Psoas muscle (tissue), 7 donors: ENCODE measurements at regions not wholly inside any gene's neighbourhood (a gene's known extent, or its start where the extent isn't known, plus 50 kb on each side); places are given as distances from the start of the nearest gene placed in this dataset.

Experiments
- ATAC-seq, 4 donors: fragments of 200-7000 bp; cut with Tn5 transposase; one replicate each; pipeline ENCODE4 v1.9.1; 2020; ENCODE audit warnings: moderate library complexity in 3 of 4, mild to moderate bottlenecking in 2 of 4
- DNase-seq, 2 donors: peaks; one replicate each; pipeline ENCODE4 v3.0.0-alpha.2; 2020
- H3K27ac ChIP-seq: fragments of 200-600 bp; one replicate; pipeline ENCODE4 v1.8.0; 2022
- H3K27me3 ChIP-seq, 3 donors: fragments of 200-600 bp in 1 of 3; one replicate each; pipeline versions ENCODE4 v1.6.1 to v1.8.0; 2013 to 2022; ENCODE audit warnings: low read length in 2 of 3, mild to moderate bottlenecking in 2 of 3, moderate library complexity in 1 of 3; ENCODE audit not compliant: insufficient read depth in 3 of 3
- H3K36me3 ChIP-seq, 2 donors: fragments of 200-600 bp in 1 of 2; one replicate each; pipeline versions ENCODE4 v1.6.1 to v1.8.0; 2013 to 2022; ENCODE audit warnings: low read depth in 1 of 2, mild to moderate bottlenecking in 1 of 2, moderate library complexity in 1 of 2; ENCODE audit not compliant: insufficient read depth in 1 of 2
- H3K4me1 ChIP-seq: fragments of 200-600 bp; one replicate; pipeline ENCODE4 v1.8.0; 2022
- H3K4me3 ChIP-seq: fragments of 200-600 bp; one replicate; pipeline ENCODE4 v1.8.0; 2022; ENCODE audit warnings: mild to moderate bottlenecking
- H3K9me3 ChIP-seq: fragments of 200-600 bp; one replicate; pipeline ENCODE4 v1.8.0; 2022
- WGBS, 3 donors: extraction: QIAGEN DNeasy Blood & Tissue Kit; methylation state at CpG; one replicate each; pipeline versions ENCODE4 v1.1.6 to v1.1.7; 2013; 5-methylcytosine and 5-hydroxymethylcytosine counted together
- intact Hi-C, 2 donors: fragments of 100-400 bp; cut with DNase I; formaldehyde crosslinking; loops; one replicate each; pipeline versions ENCODE4 v1.11.0 to v1.14.2; 2022
- TF ChIP-seq, protein P1 (sequence below): fragments of 200-600 bp; IDR thresholded peaks from one replicate; pipeline ENCODE4 v1.8.0; 2022; ENCODE audit warnings: antibody characterized with exemption
- donor health status: healthy with polysubstance abuse.
- donor health status: DM: no; HTN: no; CAD: no; lungs with moderate emphysema.
- donor health status: Bipolar disorder and iron deficiency.
- donor health status: healthy.
- donor health status: DM: yes; HTN: yes; CAD: no.
- donor health status: DM: no; HTN: no; CAD: no.
- donor health status: DM: yes; HTN: yes; CAD: no.

DNA sequence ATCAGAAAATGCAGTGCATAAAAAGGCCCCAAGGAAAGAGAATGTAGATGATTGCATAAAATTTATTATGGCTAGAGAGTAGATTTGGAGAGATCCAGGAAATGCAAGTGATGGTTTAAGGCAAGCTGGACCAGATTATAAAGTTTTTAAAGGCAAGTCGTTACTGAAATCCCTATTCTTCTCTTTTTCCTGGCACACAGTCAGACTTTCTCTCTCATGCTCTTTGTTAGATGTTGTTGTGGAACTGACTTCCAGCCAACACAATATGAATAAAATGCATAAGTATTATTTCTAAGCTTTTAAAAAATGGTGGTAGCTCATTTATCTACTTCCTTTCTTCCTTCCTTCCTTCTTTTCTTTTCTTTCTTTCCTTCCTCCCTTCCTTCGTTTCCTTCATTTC lies 1085.4 kb upstream of the CDH6 start:
- WGBS, 3 donors: 50 to 57% (median 56%) methylated on average over 2 of the region's 2 CpGs
- H3K4me3 ChIP-seq: no peak overlapping the region
- intact Hi-C loops: no loop called here
- H3K36me3 ChIP-seq: no peaks in the 10 kb centered on the region
- TF ChIP-seq, protein P1, sequence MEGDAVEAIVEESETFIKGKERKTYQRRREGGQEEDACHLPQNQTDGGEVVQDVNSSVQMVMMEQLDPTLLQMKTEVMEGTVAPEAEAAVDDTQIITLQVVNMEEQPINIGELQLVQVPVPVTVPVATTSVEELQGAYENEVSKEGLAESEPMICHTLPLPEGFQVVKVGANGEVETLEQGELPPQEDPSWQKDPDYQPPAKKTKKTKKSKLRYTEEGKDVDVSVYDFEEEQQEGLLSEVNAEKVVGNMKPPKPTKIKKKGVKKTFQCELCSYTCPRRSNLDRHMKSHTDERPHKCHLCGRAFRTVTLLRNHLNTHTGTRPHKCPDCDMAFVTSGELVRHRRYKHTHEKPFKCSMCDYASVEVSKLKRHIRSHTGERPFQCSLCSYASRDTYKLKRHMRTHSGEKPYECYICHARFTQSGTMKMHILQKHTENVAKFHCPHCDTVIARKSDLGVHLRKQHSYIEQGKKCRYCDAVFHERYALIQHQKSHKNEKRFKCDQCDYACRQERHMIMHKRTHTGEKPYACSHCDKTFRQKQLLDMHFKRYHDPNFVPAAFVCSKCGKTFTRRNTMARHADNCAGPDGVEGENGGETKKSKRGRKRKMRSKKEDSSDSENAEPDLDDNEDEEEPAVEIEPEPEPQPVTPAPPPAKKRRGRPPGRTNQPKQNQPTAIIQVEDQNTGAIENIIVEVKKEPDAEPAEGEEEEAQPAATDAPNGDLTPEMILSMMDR: no peak
- H3K27ac ChIP-seq: no peak overlapping the region
- no peak for DNase-seq
- no peaks in the 10 kb centered on the region for H3K4me1 ChIP-seq
- H3K27me3 ChIP-seq: no peaks in the 10 kb centered on the region
- ATAC-seq: no peak
- no peaks in the 10 kb centered on the region for H3K9me3 ChIP-seq

DNA sequence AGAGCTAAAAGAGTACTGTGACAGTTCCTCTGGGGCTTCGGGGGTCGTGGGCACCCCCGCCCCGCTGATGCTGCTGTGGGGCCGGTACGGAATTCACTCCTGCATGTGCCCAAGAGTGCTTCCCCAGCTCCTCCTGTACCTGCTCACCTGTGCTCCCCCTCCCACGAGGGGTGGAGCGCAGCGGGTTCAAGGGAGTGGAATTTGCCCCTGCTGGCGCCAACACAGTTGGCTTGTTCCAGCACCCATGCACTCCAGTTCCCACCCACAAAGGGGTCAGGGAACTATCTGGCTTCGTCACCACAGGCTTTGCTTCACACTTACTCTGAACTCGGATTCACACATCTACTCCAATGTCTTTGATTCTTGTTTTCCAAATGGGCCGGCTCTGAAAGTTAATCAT lies 1086.9 kb upstream of the CDH6 start:
- DNase-seq (no peak), ATAC-seq (no peak)
- WGBS, 3 donors: 77 to 85% (median 81%) methylated on average over 13 of the region's 13 CpGs
- no peaks in the 10 kb centered on the region for H3K27me3 ChIP-seq
- intact Hi-C loops: no loop called here
- no peak overlapping the region for H3K4me3 ChIP-seq
- no peaks in the 10 kb centered on the region for H3K36me3 ChIP-seq
- no peak overlapping the region for H3K27ac ChIP-seq
- H3K4me1 ChIP-seq: no peaks in the 10 kb centered on the region
- H3K9me3 ChIP-seq: no peaks in the 10 kb centered on the region
- TF ChIP-seq, protein P1: no peak

DNA sequence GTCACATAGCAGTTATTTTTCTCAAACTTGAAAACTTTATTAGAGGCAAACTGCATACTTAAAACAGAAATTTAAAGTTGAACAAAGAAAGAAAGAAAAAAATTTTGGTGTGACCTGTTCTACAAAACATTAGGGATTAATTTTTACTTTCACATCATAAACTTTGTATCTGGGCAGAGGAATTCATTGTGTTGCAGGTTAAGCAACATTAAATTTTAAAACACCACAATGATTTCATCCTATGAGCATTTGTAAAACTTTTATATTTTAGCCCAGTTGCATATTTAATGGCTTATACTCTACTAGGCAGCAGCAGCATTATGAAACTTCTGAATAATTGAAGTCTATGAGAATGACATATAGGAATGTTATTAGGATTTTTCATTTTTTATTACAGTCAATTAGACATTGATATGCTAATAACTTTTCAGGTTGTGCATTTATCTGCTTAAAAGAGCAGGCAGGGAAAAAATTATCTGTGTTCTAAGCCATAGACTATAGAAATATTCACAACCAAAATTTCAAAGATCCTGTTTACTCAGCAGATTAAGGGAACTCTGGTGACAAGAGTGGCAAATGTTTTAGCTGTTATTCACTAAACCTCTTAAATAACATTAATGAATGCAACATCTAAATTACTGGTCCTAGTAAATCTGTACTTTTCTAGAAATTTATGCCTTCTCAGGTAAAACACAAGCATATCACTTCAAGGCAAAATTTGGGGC lies 1088.5 kb upstream of the CDH6 start:
- Histone ChIP-seq H3K4me3 (no peak overlapping the region), H3K4me1 (no peaks in the 10 kb centered on the region), H3K36me3 (no peaks in the 10 kb centered on the region), H3K27me3 (no peaks in the 10 kb centered on the region), H3K9me3 (no peaks in the 10 kb centered on the region), H3K27ac (no peak overlapping the region)
- TF ChIP-seq, protein P1: no peak
- DNase-seq (no peak), ATAC-seq (no peak)
- intact Hi-C loops: no loop called here

DNA sequence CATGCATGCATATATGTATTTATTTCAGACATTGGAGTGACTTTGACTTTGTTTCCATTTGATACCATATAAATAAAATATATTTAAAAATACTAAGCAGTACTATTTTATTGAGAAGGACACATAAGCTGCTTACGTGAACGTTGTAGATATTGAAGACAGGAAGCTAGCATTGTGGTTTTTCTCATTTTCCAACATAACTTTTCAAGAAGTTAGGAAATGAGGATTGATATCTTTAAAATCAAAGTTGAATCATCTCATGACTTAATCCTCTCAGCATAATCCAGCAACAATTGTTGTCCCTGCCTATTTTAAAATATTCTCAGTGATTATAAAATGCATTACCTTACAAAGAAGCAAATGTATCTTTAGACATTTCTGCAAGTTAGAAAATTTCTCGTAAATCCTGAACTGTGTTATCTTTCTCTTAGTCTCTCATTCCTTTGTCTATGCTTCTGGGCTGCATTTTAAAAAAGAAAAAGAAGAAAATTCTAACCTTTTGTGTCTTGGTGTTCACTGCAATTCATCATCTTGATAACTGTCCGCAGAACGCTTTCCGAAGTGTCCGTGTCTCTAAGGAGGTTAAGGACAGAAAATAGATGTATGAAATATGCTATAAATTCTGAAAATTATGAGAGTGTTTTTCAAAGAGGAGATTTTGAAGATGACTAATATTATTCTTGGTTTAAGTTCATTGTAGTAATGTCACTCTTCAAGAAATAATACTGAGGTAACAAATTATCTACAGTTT lies 1089.9 kb upstream of the CDH6 start:
- H3K27me3 ChIP-seq: no peaks in the 10 kb centered on the region
- H3K27ac ChIP-seq: no peak overlapping the region
- WGBS, 3 donors: 79 to 83% (median 82%) methylated on average over 7 of the region's 7 CpGs
- H3K4me1 ChIP-seq: no peaks in the 10 kb centered on the region
- ATAC-seq: no peak
- no peak for DNase-seq
- TF ChIP-seq, protein P1: no peak
- H3K9me3 ChIP-seq: no peaks in the 10 kb centered on the region
- H3K4me3 ChIP-seq: no peak overlapping the region
- H3K36me3 ChIP-seq: no peaks in the 10 kb centered on the region
- intact Hi-C loops: no loop called here
